Osteoblast (primary cell): ENCODE measurements at regions not wholly inside any gene's neighbourhood (a gene's known extent, or its start where the extent isn't known, plus 50 kb on each side); places are given as distances from the start of the nearest gene placed in this dataset.

Experiments used
- DNase-seq: peaks from one replicate; pipeline ENCODE4 v3.0.0; 2011; ENCODE audit warnings: low spot score, mixed read lengths; ENCODE audit not compliant: insufficient read length; ENCODE audit errors: missing footprints
- H2AFZ ChIP-seq: 2 replicates; pipeline ENCODE4 v1.6.0; 2011; ENCODE audit warnings: mild to moderate bottlenecking, low read length
- H3K27ac ChIP-seq: 2 replicates; pipeline ENCODE4 v1.5.1; 2011; ENCODE audit warnings: mild to moderate bottlenecking, low read depth, low read length, moderate library complexity
- H3K27me3 ChIP-seq: 2 replicates; pipeline ENCODE4 v1.6.0; 2012; ENCODE audit warnings: mild to moderate bottlenecking, control low read depth, inconsistent platforms, low read length, moderate library complexity; ENCODE audit not compliant: insufficient read depth
- H3K36me3 ChIP-seq: 2 replicates; pipeline ENCODE4 v1.5.1; 2011; ENCODE audit warnings: mild to moderate bottlenecking, low read length, control low read depth, moderate library complexity; ENCODE audit not compliant: insufficient read depth
- H3K4me1 ChIP-seq: 2 replicates; pipeline ENCODE4 v1.5.1; 2011; ENCODE audit warnings: mild to moderate bottlenecking, low read length, control low read depth, moderate library complexity; ENCODE audit not compliant: insufficient read depth
- H3K4me2 ChIP-seq: 2 replicates; pipeline ENCODE4 v1.6.0; 2011; ENCODE audit warnings: mild to moderate bottlenecking, low read length; ENCODE audit not compliant: insufficient read depth
- H3K4me3 ChIP-seq: fragments of 200-600 bp; sonication (generic); 3 replicates; pipeline ENCODE4 v1.5.1; 2012; ENCODE audit warnings: mild to moderate bottlenecking, low read length, inconsistent platforms; ENCODE audit not compliant: insufficient read depth
- H3K79me2 ChIP-seq: 2 replicates; pipeline ENCODE4 v1.6.0; 2012; ENCODE audit warnings: mild to moderate bottlenecking, low read length, control low read depth, inconsistent platforms; ENCODE audit not compliant: insufficient read depth
- H3K9me3 ChIP-seq: 2 replicates; pipeline ENCODE4 v1.5.1; 2011; ENCODE audit warnings: low read depth, low read length, control low read depth
- H4K20me1 ChIP-seq: 2 replicates; pipeline ENCODE4 v1.6.0; 2012; ENCODE audit warnings: mild to moderate bottlenecking, low read length, control low read depth; ENCODE audit not compliant: insufficient read depth
- TF ChIP-seq, protein P1 (sequence below): IDR thresholded peaks from 2 replicates; pipeline ENCODE4 v1.5.1; 2011; ENCODE audit warnings: mild to moderate bottlenecking, low read depth, low read length, moderate library complexity; ENCODE audit errors: extremely low read depth

DNA sequence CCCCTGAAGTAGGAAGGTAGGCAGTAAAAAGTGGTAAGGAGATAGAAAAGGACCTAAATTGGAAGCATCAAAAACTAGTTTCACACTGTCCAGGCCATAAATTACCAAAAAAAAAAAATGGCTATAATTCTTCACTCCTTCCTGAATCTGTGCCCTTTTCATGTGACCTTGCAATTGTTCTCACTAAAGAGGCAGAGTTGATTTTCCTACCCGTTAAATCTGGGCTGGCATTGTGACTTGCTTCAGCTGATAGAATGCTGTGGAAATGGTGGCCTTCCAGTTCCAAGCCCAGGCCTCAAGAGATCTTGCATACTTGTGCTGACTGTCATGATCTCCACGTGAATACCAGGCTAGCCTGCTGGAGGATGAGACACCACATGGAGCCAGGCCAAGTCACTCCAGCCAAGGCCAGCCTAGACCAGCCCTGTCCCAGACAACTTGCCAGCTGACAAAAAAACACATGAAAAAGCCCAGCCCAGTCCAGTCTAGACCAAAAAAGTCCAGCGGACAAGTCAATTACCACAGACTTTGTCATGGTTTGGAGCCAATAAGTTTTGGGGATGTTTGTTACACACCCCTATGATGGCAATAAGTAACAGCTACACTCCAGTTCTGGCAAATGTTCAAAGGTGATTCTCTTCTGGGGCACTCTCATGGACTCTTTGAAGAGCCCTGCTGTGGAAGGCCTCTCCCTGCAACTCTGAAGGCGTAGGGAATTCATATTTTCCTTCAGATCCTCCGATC lies 51.4 kb upstream of the NUP50 start:
- Histone ChIP-seq H2AFZ (peak overlapping the region; percentile 23), H3K79me2 (no peaks in the 10 kb centered on the region), H4K20me1 (no peaks in the 10 kb centered on the region), H3K36me3 (no peaks in the 10 kb centered on the region), H3K4me1 (peaks cover 4% of the 10 kb centered on the region), H3K27me3 (peaks cover 6% of the 10 kb centered on the region), H3K4me3 (no peak overlapping the region), H3K4me2 (no peak overlapping the region), H3K27ac (peak overlapping the region; percentile 69), H3K9me3 (peaks cover 3% of the 10 kb centered on the region)
- peak; percentile 90 for DNase-seq
- TF ChIP-seq, protein P1, sequence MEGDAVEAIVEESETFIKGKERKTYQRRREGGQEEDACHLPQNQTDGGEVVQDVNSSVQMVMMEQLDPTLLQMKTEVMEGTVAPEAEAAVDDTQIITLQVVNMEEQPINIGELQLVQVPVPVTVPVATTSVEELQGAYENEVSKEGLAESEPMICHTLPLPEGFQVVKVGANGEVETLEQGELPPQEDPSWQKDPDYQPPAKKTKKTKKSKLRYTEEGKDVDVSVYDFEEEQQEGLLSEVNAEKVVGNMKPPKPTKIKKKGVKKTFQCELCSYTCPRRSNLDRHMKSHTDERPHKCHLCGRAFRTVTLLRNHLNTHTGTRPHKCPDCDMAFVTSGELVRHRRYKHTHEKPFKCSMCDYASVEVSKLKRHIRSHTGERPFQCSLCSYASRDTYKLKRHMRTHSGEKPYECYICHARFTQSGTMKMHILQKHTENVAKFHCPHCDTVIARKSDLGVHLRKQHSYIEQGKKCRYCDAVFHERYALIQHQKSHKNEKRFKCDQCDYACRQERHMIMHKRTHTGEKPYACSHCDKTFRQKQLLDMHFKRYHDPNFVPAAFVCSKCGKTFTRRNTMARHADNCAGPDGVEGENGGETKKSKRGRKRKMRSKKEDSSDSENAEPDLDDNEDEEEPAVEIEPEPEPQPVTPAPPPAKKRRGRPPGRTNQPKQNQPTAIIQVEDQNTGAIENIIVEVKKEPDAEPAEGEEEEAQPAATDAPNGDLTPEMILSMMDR, result no peak
